ENCODE measurements at regions not wholly inside any gene's neighbourhood (a gene's known extent, or its start where the extent isn't known, plus 50 kb on each side); places are given as distances from the start of the nearest gene placed in this dataset.

DNA sequence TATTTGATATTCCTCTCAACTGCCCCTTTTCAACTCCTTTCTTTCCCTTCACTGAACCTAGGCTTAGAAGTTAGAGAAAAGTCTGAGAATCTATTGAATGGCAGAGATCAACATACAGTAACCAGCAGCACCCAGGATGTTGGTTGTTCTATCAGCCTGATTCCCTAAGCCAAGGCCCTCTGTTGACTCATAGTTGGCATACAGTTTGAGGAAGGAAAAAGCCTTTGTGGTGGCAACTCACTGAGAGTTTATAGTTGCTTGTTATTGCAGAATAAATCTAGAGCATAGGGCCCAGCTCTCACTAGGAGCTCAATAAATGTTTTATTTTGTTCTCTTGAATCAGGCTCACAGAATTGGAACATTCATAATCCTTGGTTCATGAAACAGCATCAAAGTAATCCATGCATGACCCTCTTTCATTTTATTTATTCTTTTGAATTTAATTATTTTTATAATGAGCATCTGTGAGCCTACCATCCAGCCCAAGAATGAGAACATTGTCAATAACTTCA, 119.1 kb upstream of the ADGRF1 start:
- TF ChIP-seq, protein P1, sequence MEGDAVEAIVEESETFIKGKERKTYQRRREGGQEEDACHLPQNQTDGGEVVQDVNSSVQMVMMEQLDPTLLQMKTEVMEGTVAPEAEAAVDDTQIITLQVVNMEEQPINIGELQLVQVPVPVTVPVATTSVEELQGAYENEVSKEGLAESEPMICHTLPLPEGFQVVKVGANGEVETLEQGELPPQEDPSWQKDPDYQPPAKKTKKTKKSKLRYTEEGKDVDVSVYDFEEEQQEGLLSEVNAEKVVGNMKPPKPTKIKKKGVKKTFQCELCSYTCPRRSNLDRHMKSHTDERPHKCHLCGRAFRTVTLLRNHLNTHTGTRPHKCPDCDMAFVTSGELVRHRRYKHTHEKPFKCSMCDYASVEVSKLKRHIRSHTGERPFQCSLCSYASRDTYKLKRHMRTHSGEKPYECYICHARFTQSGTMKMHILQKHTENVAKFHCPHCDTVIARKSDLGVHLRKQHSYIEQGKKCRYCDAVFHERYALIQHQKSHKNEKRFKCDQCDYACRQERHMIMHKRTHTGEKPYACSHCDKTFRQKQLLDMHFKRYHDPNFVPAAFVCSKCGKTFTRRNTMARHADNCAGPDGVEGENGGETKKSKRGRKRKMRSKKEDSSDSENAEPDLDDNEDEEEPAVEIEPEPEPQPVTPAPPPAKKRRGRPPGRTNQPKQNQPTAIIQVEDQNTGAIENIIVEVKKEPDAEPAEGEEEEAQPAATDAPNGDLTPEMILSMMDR (IDR thresholded peaks at IDR 0.05 in 4 of 5, conservative IDR thresholded peaks at IDR 0.05 in 1 of 5) = no peak
- TF ChIP-seq POLR2A (IDR thresholded peaks at IDR 0.05) = no peak
